ENCODE measurements at regions not wholly inside any gene's neighbourhood (a gene's known extent, or its start where the extent isn't known, plus 50 kb on each side); places are given as distances from the start of the nearest gene placed in this dataset.

DNA sequence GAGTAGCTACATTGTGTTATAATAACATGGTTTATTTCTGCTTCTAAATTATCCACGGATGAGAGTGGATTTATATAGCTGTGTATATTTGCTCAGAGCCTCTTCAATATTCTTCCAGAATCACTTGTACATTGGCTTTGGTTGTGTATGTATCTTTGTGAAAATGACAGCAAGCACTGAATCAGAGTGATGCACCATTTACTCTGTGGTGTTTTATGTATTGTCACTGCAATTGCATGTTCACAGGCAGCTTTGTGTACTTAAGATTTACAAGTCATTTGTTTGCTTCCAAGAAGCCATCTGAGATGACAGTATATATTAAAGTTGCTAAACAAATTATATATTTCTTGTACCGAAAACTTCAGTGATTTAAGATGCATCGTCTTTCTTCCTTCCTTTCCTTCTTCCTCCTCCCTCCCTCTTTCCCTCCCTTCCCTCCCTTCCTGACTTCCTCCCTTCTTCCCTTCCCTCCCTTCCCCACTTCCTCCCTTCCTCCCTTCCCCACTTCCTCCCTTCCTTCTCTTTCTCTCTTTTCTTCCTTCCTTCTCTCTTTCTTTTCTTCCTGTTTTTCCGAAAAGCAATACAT is 362.3 kb upstream of the GOLIM4 start:
- H3K36me3 ChIP-seq (ENCODE audit: control insufficient read depth in 2 of 2, insufficient read depth in 2 of 2, low read length in 1 of 2): no peaks in the 10 kb centered on the region
- no peaks in the 10 kb centered on the region for H3K9me3 ChIP-seq (ENCODE audit: control insufficient read depth in 2 of 2, insufficient read depth in 1 of 2, low read length in 1 of 2)
- DNase-seq (ENCODE audit: low read depth in 6 of 9, low spot score in 9 of 9): no peak
- no peak overlapping the region for H3K4me3 ChIP-seq (ENCODE audit: low read length in 2 of 2)
- H3K4me1 ChIP-seq (ENCODE audit: control insufficient read depth in 2 of 2, insufficient read depth in 2 of 2, low read length in 2 of 2): no peaks in the 10 kb centered on the region
- no peak overlapping the region for H3K27ac ChIP-seq (ENCODE audit: low read depth in 1 of 2, low read length in 1 of 2)
- 94% methylated on average over 4 of the region's 4 CpGs for WGBS
- H3K27me3 ChIP-seq (ENCODE audit: control insufficient read depth in 2 of 2, insufficient read depth in 1 of 2, low read length in 1 of 2): no peaks in the 10 kb centered on the region

DNA sequence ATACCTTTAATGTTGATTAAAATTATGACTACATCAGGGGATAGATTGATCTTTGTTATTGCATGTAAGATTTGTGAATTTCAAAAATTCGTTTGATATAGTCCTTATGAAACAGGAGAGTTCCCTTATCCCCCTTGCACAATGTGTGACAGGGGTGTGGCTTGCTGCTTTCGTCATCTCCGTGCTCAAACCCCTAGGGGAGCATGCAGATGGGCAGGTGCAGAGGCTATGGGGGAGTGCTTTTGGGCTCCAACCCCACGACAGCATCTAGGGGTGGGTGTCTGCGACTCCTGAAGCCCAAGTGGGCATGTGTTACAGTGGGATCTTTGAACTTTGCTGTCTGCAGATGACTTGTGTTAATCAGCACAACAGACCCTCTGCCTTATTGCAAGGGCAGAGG is 360.1 kb upstream of the GOLIM4 start:
- no peak for DNase-seq (ENCODE audit: low read depth in 6 of 9, low spot score in 9 of 9)
- WGBS: 87% methylated on average over 5 of the region's 5 CpGs

DNA sequence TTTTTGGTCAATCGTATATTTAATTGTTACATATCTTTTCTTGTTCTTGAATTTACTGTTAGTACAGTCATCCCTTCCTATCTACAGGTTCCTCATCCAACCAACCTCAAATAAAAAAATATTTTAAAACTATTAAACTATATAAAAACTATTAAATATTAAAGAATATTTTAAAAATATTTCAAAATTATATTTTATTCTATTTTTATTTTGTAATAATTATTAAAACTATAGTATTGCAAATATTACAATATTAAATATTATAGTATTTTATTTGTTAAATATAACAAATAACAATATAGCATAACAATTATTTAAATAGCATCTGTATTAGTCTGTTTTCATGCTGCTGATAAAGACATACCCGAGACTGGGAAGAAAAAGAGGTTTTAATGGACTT is 357.9 kb upstream of the GOLIM4 start:
- H3K4me3 ChIP-seq (ENCODE audit: low read length in 2 of 2): no peak overlapping the region
- no peaks in the 10 kb centered on the region for H3K4me1 ChIP-seq (ENCODE audit: control insufficient read depth in 2 of 2, insufficient read depth in 2 of 2, low read length in 2 of 2)
- no peaks in the 10 kb centered on the region for H3K27me3 ChIP-seq (ENCODE audit: control insufficient read depth in 2 of 2, insufficient read depth in 1 of 2, low read length in 1 of 2)
- H3K36me3 ChIP-seq (ENCODE audit: control insufficient read depth in 2 of 2, insufficient read depth in 2 of 2, low read length in 1 of 2): no peaks in the 10 kb centered on the region
- H3K27ac ChIP-seq (ENCODE audit: low read depth in 1 of 2, low read length in 1 of 2): no peak overlapping the region
- DNase-seq (ENCODE audit: low read depth in 6 of 9, low spot score in 9 of 9): no peak
- 92% methylated on average over 2 of the region's 2 CpGs for WGBS
- no peaks in the 10 kb centered on the region for H3K9me3 ChIP-seq (ENCODE audit: control insufficient read depth in 2 of 2, insufficient read depth in 1 of 2, low read length in 1 of 2)

More for the DNA sequence above, 360.1 kb upstream of the GOLIM4 start:
- Histone ChIP-seq H3K4me1 (ENCODE audit: control insufficient read depth in 2 of 2, insufficient read depth in 2 of 2, low read length in 2 of 2) (no peaks in the 10 kb centered on the region), H3K4me3 (ENCODE audit: low read length in 2 of 2) (no peak overlapping the region), H3K9me3 (ENCODE audit: control insufficient read depth in 2 of 2, insufficient read depth in 1 of 2, low read length in 1 of 2) (no peaks in the 10 kb centered on the region), H3K27me3 (ENCODE audit: control insufficient read depth in 2 of 2, insufficient read depth in 1 of 2, low read length in 1 of 2) (no peaks in the 10 kb centered on the region), H3K27ac (ENCODE audit: low read depth in 1 of 2, low read length in 1 of 2) (no peak overlapping the region), H3K36me3 (ENCODE audit: control insufficient read depth in 2 of 2, insufficient read depth in 2 of 2, low read length in 1 of 2) (no peaks in the 10 kb centered on the region)

DNA sequence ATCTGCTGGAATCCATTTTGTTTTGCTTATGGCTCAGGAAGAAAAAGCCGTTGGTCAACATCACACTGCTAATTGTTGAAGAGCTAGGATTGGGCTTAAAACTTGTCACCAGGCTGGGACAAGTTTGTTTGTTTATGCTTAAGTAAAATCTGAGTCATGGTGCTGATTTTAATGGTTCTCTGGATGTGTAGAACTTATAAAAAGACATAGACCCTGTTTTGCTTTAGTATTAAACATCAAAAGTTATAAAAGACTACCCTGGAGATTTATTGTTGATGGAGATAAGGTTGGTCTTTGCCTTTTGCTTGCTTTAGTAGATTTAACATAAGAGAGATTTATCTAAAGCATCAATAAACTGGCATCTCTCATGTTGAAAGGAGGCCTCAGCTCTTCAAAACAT is 348.2 kb upstream of the GOLIM4 start:
- no peaks in the 10 kb centered on the region for H3K36me3 ChIP-seq (ENCODE audit: control insufficient read depth in 2 of 2, insufficient read depth in 2 of 2, low read length in 1 of 2)
- no peaks in the 10 kb centered on the region for H3K4me1 ChIP-seq (ENCODE audit: control insufficient read depth in 2 of 2, insufficient read depth in 2 of 2, low read length in 2 of 2)
- H3K9me3 ChIP-seq (ENCODE audit: control insufficient read depth in 2 of 2, insufficient read depth in 1 of 2, low read length in 1 of 2): no peaks in the 10 kb centered on the region
- H3K27me3 ChIP-seq (ENCODE audit: control insufficient read depth in 2 of 2, insufficient read depth in 1 of 2, low read length in 1 of 2): no peaks in the 10 kb centered on the region
- no peak overlapping the region for H3K4me3 ChIP-seq (ENCODE audit: low read length in 2 of 2)
- H3K27ac ChIP-seq (ENCODE audit: low read depth in 1 of 2, low read length in 1 of 2): no peak overlapping the region
- 93% methylated on average over 1 of the region's 1 CpG for WGBS
- no peak for DNase-seq (ENCODE audit: low read depth in 6 of 9, low spot score in 9 of 9)

DNA sequence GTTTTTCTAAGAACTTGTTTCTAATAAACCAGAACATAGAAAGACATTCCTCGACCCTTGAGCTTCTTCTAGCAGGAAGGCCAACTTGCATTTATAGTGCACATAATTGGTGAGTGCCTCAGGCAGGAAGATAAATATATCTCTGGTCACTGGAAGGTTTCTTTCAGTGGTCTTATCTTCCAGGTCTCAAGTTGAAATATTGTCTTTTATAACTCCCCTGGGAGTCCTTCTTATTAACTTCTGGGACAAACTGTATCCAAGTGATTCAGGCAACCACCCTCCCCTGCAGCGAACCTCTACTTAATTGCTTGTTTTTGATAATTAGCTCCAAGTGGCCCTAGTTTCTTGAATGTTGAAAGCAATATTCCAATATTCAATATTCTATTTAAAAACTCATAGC is 346.8 kb upstream of the GOLIM4 start:
- Histone ChIP-seq H3K9me3 (ENCODE audit: control insufficient read depth in 2 of 2, insufficient read depth in 1 of 2, low read length in 1 of 2) (no peaks in the 10 kb centered on the region), H3K27ac (ENCODE audit: low read depth in 1 of 2, low read length in 1 of 2) (no peak overlapping the region), H3K4me1 (ENCODE audit: control insufficient read depth in 2 of 2, insufficient read depth in 2 of 2, low read length in 2 of 2) (no peaks in the 10 kb centered on the region), H3K4me3 (ENCODE audit: low read length in 2 of 2) (no peak overlapping the region), H3K27me3 (ENCODE audit: control insufficient read depth in 2 of 2, insufficient read depth in 1 of 2, low read length in 1 of 2) (no peaks in the 10 kb centered on the region), H3K36me3 (ENCODE audit: control insufficient read depth in 2 of 2, insufficient read depth in 2 of 2, low read length in 1 of 2) (no peaks in the 10 kb centered on the region)
- 93% methylated on average over 2 of the region's 2 CpGs for WGBS
- no peak for DNase-seq (ENCODE audit: low read depth in 6 of 9, low spot score in 9 of 9)

DNA sequence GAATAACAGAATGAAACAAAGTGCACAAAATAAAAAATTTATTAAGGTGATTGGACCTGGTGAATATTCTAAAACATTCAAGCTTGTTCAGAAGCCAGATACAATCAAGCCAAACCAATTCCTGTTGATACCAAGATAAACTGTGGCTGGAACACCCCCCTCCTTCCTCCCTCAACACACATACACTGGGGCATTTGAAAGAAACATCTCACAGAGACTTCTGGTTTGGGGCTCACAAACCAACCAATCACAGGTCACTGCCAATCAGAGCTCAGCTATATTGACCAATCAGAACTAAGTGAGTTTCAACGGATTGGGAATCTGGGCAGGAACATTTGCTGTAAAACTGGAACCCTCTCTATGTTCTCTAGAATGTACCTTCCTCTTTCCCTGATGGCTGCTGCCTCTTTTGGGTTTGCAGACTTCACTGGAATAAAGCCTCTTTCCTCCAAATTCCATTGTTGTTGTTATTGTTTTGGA is 340.6 kb upstream of the GOLIM4 start:
- Histone ChIP-seq H3K27ac (ENCODE audit: low read depth in 1 of 2, low read length in 1 of 2) (no peak overlapping the region), H3K4me3 (ENCODE audit: low read length in 2 of 2) (no peak overlapping the region), H3K36me3 (ENCODE audit: control insufficient read depth in 2 of 2, insufficient read depth in 2 of 2, low read length in 1 of 2) (no peaks in the 10 kb centered on the region), H3K9me3 (ENCODE audit: control insufficient read depth in 2 of 2, insufficient read depth in 1 of 2, low read length in 1 of 2) (no peaks in the 10 kb centered on the region), H3K27me3 (ENCODE audit: control insufficient read depth in 2 of 2, insufficient read depth in 1 of 2, low read length in 1 of 2) (no peaks in the 10 kb centered on the region), H3K4me1 (ENCODE audit: control insufficient read depth in 2 of 2, insufficient read depth in 2 of 2, low read length in 2 of 2) (no peaks in the 10 kb centered on the region)
- WGBS: 87% methylated on average over 1 of the region's 1 CpG
- no peak for DNase-seq (ENCODE audit: low read depth in 6 of 9, low spot score in 9 of 9)

DNA sequence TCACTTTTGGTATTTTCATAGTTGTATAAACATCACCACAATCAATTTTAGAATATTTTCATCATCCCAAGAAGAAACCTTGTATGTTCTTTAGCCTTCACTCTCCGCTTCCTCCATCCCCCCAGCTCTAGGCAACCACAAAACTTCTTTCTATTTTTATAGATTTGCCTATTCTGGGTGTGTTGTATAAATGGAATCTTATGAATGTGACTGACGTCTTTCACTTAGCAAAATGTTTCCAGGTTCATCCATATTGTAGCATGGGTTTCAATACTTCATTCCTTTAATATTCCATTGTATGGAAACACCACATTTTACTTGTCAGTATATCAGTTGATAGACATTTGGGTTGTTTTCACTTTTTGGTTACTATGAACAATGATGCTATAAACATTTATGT is 335.8 kb upstream of the GOLIM4 start:
- no peak for DNase-seq (ENCODE audit: low read depth in 6 of 9, low spot score in 9 of 9)
- Histone ChIP-seq H3K4me3 (ENCODE audit: low read length in 2 of 2) (no peak overlapping the region), H3K9me3 (ENCODE audit: control insufficient read depth in 2 of 2, insufficient read depth in 1 of 2, low read length in 1 of 2) (no peaks in the 10 kb centered on the region), H3K27me3 (ENCODE audit: control insufficient read depth in 2 of 2, insufficient read depth in 1 of 2, low read length in 1 of 2) (no peaks in the 10 kb centered on the region), H3K4me1 (ENCODE audit: control insufficient read depth in 2 of 2, insufficient read depth in 2 of 2, low read length in 2 of 2) (no peaks in the 10 kb centered on the region), H3K36me3 (ENCODE audit: control insufficient read depth in 2 of 2, insufficient read depth in 2 of 2, low read length in 1 of 2) (no peaks in the 10 kb centered on the region), H3K27ac (ENCODE audit: low read depth in 1 of 2, low read length in 1 of 2) (no peak overlapping the region)
- 82% methylated on average over 2 of the region's 2 CpGs for WGBS

DNA sequence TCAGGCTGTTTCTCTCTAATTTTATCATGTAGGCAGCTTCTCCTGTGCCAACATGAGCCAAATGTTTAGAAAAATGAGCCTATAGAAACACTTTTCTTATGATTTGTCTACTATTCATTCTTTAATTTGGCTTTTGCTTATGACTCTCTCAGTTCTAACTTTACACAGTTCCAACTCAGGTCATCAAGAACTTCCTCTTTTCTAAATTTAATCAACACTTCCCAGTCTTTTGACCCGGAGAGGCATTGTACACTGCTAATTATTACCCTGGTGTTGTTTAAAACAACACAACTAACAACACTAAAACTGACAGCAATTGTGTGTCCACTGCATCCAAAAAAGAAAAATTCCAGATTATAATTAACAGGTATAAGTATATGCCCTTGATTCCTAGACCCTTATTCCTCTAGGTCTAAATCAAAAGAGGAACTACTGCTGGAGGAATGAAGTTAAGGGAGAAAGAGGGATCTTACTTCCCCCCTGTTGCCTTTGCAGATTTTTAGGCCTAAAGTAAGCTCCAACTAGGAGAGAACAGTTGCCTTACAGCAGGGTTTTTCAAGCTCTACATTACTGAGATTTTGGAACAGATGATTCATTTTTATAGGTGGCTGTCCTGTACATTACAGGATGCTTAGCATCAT is 332.2 kb upstream of the GOLIM4 start:
- Histone ChIP-seq H3K4me1 (ENCODE audit: control insufficient read depth in 2 of 2, insufficient read depth in 2 of 2, low read length in 2 of 2) (no peaks in the 10 kb centered on the region), H3K36me3 (ENCODE audit: control insufficient read depth in 2 of 2, insufficient read depth in 2 of 2, low read length in 1 of 2) (no peaks in the 10 kb centered on the region), H3K27me3 (ENCODE audit: control insufficient read depth in 2 of 2, insufficient read depth in 1 of 2, low read length in 1 of 2) (no peaks in the 10 kb centered on the region), H3K4me3 (ENCODE audit: low read length in 2 of 2) (no peak overlapping the region), H3K27ac (ENCODE audit: low read depth in 1 of 2, low read length in 1 of 2) (no peak overlapping the region), H3K9me3 (ENCODE audit: control insufficient read depth in 2 of 2, insufficient read depth in 1 of 2, low read length in 1 of 2) (no peaks in the 10 kb centered on the region)
- 6% methylated on average over 1 of the region's 1 CpG for WGBS
- DNase-seq (ENCODE audit: low read depth in 6 of 9, low spot score in 9 of 9): no peak

DNA sequence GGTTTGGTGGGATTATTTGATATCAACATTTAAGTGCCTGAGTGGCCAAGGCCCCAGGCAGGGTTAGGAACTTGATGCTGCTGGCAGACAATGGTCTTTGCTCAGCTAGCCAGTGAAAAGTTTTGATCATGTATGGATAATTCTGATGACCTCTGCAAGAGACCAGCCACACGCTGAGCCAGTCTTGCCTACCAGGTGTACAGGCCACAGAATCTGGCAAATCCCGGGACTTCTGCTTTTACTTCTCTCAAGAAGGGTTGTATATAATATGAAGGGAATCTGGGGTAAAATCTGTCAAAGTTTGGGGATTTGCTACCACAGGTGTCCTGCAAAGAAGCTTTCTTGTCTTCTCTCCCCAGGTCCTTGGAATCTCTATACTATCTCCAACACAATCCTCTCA is 331.4 kb upstream of the GOLIM4 start:
- Histone ChIP-seq H3K27me3 (ENCODE audit: control insufficient read depth in 2 of 2, insufficient read depth in 1 of 2, low read length in 1 of 2) (no peaks in the 10 kb centered on the region), H3K4me1 (ENCODE audit: control insufficient read depth in 2 of 2, insufficient read depth in 2 of 2, low read length in 2 of 2) (no peaks in the 10 kb centered on the region), H3K9me3 (ENCODE audit: control insufficient read depth in 2 of 2, insufficient read depth in 1 of 2, low read length in 1 of 2) (no peaks in the 10 kb centered on the region), H3K27ac (ENCODE audit: low read depth in 1 of 2, low read length in 1 of 2) (no peak overlapping the region), H3K4me3 (ENCODE audit: low read length in 2 of 2) (no peak overlapping the region), H3K36me3 (ENCODE audit: control insufficient read depth in 2 of 2, insufficient read depth in 2 of 2, low read length in 1 of 2) (no peaks in the 10 kb centered on the region)
- DNase-seq (ENCODE audit: low read depth in 6 of 9, low spot score in 9 of 9): no peak
- 77% methylated on average over 2 of the region's 2 CpGs for WGBS

Measured in thymus (tissue), 11 donors.